Anterior cingulate cortex (tissue), 58 donors: ENCODE measurements at regions not wholly inside any gene's neighbourhood (a gene's known extent, or its start where the extent isn't known, plus 50 kb on each side); places are given as distances from the start of the nearest gene placed in this dataset.

Experiments
- DNase-seq, 58 donors: peaks; one replicate each; lab custom pipeline; 2025; lab: John Stamatoyannopoulos, UW

GRCh38 chr3:179503152-179503551, 51.9 kb upstream of the GNB4 start:
- DNase-seq: no peak

- DNase-seq: no peak
These were observed 52.4 kb upstream of the GNB4 start for GRCh38 chr3:179503640-179504039.

GRCh38 chr3:179504371-179504770, 53.1 kb upstream of the GNB4 start:
- DNase-seq: no peak

GRCh38 chr3:179505534-179505933, 54.3 kb upstream of the GNB4 start:
- no peak for DNase-seq

- DNase-seq: no peak
These were observed 55.5 kb upstream of the GNB4 start for GRCh38 chr3:179506792-179507191.

- no peak for DNase-seq
These were observed 53.0 kb upstream of the ACTL6A start for GRCh38 chr3:179509701-179510100.

GRCh38 chr3:179510496-179510895, 52.2 kb upstream of the ACTL6A start:
- DNase-seq: no peak

GRCh38 chr3:179512378-179512777, 50.3 kb upstream of the ACTL6A start:
- DNase-seq: peak in 8 of 58 donors; percentile 1 to 66 (median 16)
